HG03066 (cell line): ENCODE measurements at regions not wholly inside any gene's neighbourhood (a gene's known extent, or its start where the extent isn't known, plus 50 kb on each side); places are given as distances from the start of the nearest gene placed in this dataset.
"Not testable (repeated sequence)": the region's sequence is repeated elsewhere in the genome, so short reads cannot be mapped to it uniquely, and the experiment has no call there.

ENCODE experiments used
- ATAC-seq: cut with Tn5 transposase; IDR thresholded peaks from one replicate; pipeline ENCODE4 v1.9.1; 2021; ENCODE audit warnings: low read depth; ENCODE audit not compliant: unreplicated experiment

- no peak for ATAC-seq
These were observed 1506.8 kb downstream of the PCDH18 start for GRCh38 chr4:136025540-136025939.

GRCh38 chr4:136017556-136017955 is 1514.7 kb downstream of the PCDH18 start:
- ATAC-seq, result no peak

GRCh38 chr4:136012220-136012619 is 1520.1 kb downstream of the PCDH18 start:
- no peak for ATAC-seq

GRCh38 chr4:136009258-136009832 is 1522.9 kb downstream of the PCDH18 start:
- no peak for ATAC-seq

- no peak for ATAC-seq
These were observed 1524.3 kb downstream of the PCDH18 start for GRCh38 chr4:136007991-136008390.

GRCh38 chr4:136002316-136002715 is 1530.0 kb downstream of the PCDH18 start:
- no peak for ATAC-seq

- ATAC-seq, result no peak
These were observed 1530.5 kb downstream of the PCDH18 start for GRCh38 chr4:136001791-136002190.

- ATAC-seq, result no peak
These were observed 1532.0 kb downstream of the PCDH18 start for GRCh38 chr4:136000246-136000645.

GRCh38 chr4:135994360-135994759 is 1537.9 kb downstream of the PCDH18 start:
- ATAC-seq, result no peak

- ATAC-seq, result no peak
These were observed 1555.4 kb downstream of the PCDH18 start for GRCh38 chr4:135976860-135977259.

- no peak for ATAC-seq
These were observed 1565.4 kb downstream of the PCDH18 start for GRCh38 chr4:135966936-135967335.

- ATAC-seq, result no peak
These were observed 1569.3 kb downstream of the PCDH18 start for GRCh38 chr4:135963009-135963408.

- no peak for ATAC-seq
These were observed 1582.4 kb downstream of the PCDH18 start for GRCh38 chr4:135949931-135950330.

GRCh38 chr4:135948797-135949196 is 1583.5 kb downstream of the PCDH18 start:
- ATAC-seq, result no peak

- no peak for ATAC-seq
These were observed 1590.6 kb downstream of the PCDH18 start for GRCh38 chr4:135941671-135942070.

GRCh38 chr4:135934026-135934425 is 1598.3 kb downstream of the PCDH18 start:
- no peak for ATAC-seq

GRCh38 chr4:135927651-135928050 is 1604.6 kb downstream of the PCDH18 start:
- ATAC-seq, result no peak

GRCh38 chr4:135921081-135921480 is 1611.2 kb downstream of the PCDH18 start:
- no peak for ATAC-seq

GRCh38 chr4:135917011-135917410 is 1615.3 kb downstream of the PCDH18 start:
- ATAC-seq, result no peak

- no peak for ATAC-seq
These were observed 1631.3 kb downstream of the PCDH18 start for GRCh38 chr4:135900956-135901355.

- not testable (repeated sequence) for ATAC-seq
These were observed 1662.7 kb upstream of the PABPC4L start for GRCh38 chr4:135864304-135864703.

GRCh38 chr4:135840781-135841180 is 1639.2 kb upstream of the PABPC4L start:
- ATAC-seq, result no peak

- ATAC-seq, result no peak
These were observed 1638.1 kb upstream of the PABPC4L start for GRCh38 chr4:135839712-135840111.
